Osteocyte (in vitro differentiated cells): ENCODE measurements at regions not wholly inside any gene's neighbourhood (a gene's known extent, or its start where the extent isn't known, plus 50 kb on each side); places are given as distances from the start of the nearest gene placed in this dataset.

Source experiments
- DNase-seq: peaks from one replicate; pipeline ENCODE4 v3.0.0; 2021; ENCODE audit warnings: mixed read lengths; ENCODE audit not compliant: unreplicated experiment; ENCODE audit errors: extremely low spot score
- H3K27ac Mint-ChIP-seq: one replicate; pipeline ENCODE4 v1.8.0; 2021; ENCODE audit warnings: mild to moderate bottlenecking, mixed read lengths; ENCODE audit not compliant: unreplicated experiment
- H3K27me3 Mint-ChIP-seq: one replicate; pipeline ENCODE4 v1.8.0; 2021; ENCODE audit warnings: mixed read lengths; ENCODE audit not compliant: unreplicated experiment
- H3K36me3 Mint-ChIP-seq: one replicate; pipeline ENCODE4 v1.8.0; 2021; ENCODE audit warnings: mixed read lengths; ENCODE audit not compliant: unreplicated experiment
- H3K4me1 Mint-ChIP-seq: one replicate; pipeline ENCODE4 v1.8.0; 2021; ENCODE audit warnings: mixed read lengths; ENCODE audit not compliant: unreplicated experiment
- H3K4me3 Mint-ChIP-seq: one replicate; pipeline ENCODE4 v1.8.0; 2021; ENCODE audit warnings: mild to moderate bottlenecking, moderate library complexity, mixed read lengths; ENCODE audit not compliant: unreplicated experiment
- H3K9me3 Mint-ChIP-seq: one replicate; pipeline ENCODE4 v1.8.0; 2021; ENCODE audit warnings: mixed read lengths; ENCODE audit not compliant: unreplicated experiment
- TF ChIP-seq, protein P1 (sequence below): fragments of 200-600 bp; sonication (generic); IDR thresholded peaks from 2 replicates; pipeline ENCODE4 v1.5.0; 2021; ENCODE audit warnings: antibody characterized with exemption, mild to moderate bottlenecking, moderate library complexity

DNA sequence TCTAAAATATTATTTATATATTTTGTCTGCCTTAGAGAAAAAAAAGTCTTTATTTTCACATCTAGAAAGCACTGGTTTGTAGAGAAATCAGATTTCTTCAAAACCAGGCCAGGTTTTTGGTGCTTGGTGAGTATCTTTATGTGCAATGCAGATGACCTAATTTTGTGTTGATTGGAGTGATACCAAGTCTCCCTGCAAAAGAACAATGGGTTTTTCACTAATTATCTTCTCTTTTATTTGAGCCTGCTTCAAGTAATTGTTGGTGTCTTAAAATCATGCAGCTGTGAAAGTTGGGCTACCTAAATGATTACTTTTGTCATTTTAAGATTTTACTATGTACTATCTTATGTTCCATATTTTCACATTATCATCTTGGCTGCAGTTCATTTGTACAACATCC, 874.7 kb downstream of the TFAP2A start:
- Mint-ChIP-seq H3K27me3 (no peaks in the 10 kb centered on the region), H3K27ac (no peak overlapping the region), H3K4me3 (no peak overlapping the region), H3K36me3 (no peaks in the 10 kb centered on the region), H3K9me3 (no peaks in the 10 kb centered on the region), H3K4me1 (no peaks in the 10 kb centered on the region)
- DNase-seq, result no peak
- TF ChIP-seq, protein P1, sequence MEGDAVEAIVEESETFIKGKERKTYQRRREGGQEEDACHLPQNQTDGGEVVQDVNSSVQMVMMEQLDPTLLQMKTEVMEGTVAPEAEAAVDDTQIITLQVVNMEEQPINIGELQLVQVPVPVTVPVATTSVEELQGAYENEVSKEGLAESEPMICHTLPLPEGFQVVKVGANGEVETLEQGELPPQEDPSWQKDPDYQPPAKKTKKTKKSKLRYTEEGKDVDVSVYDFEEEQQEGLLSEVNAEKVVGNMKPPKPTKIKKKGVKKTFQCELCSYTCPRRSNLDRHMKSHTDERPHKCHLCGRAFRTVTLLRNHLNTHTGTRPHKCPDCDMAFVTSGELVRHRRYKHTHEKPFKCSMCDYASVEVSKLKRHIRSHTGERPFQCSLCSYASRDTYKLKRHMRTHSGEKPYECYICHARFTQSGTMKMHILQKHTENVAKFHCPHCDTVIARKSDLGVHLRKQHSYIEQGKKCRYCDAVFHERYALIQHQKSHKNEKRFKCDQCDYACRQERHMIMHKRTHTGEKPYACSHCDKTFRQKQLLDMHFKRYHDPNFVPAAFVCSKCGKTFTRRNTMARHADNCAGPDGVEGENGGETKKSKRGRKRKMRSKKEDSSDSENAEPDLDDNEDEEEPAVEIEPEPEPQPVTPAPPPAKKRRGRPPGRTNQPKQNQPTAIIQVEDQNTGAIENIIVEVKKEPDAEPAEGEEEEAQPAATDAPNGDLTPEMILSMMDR, result no peak

- no peaks in the 10 kb centered on the region for H3K36me3 Mint-ChIP-seq
- H3K27ac Mint-ChIP-seq, result no peak overlapping the region
- H3K4me1 Mint-ChIP-seq, result peaks cover 1% of the 10 kb centered on the region
- no peaks in the 10 kb centered on the region for H3K9me3 Mint-ChIP-seq
- DNase-seq, result no peak
- H3K4me3 Mint-ChIP-seq, result no peak overlapping the region
- TF ChIP-seq, protein P1, result no peak
- H3K27me3 Mint-ChIP-seq, result no peaks in the 10 kb centered on the region
These were observed 875.6 kb downstream of the TFAP2A start for GRCh38 chr6:9539231-9539755.

DNA sequence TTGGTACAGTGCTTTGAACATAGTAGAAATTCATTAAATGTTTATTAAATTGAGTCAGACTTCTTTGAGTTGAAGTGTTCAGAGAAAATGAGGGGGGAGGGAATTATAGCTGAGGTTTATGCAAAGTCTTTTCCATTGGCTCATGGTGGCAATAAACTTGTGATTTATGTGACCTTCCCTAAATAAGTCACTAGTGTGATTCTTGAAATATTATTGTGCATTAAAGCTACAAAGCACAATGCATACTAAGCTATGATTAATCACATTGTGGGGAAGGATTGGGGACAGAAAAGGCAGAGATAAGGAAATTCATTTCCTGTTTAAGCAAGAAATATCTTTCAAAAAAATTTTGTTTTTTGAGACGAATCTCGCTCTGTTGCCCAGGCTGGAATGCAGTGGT, 877.5 kb downstream of the TFAP2A start:
- Mint-ChIP-seq H3K4me3 (no peak overlapping the region), H3K27me3 (no peaks in the 10 kb centered on the region), H3K4me1 (peaks cover 1% of the 10 kb centered on the region), H3K27ac (no peak overlapping the region), H3K36me3 (no peaks in the 10 kb centered on the region), H3K9me3 (no peaks in the 10 kb centered on the region)
- no peak for DNase-seq
- TF ChIP-seq, protein P1, result no peak

GRCh38 chr6:9535106-9535505, 879.8 kb downstream of the TFAP2A start:
- no peaks in the 10 kb centered on the region for H3K36me3 Mint-ChIP-seq
- no peak for DNase-seq
- peaks cover 1% of the 10 kb centered on the region for H3K4me1 Mint-ChIP-seq
- H3K27me3 Mint-ChIP-seq, result no peaks in the 10 kb centered on the region
- TF ChIP-seq, protein P1, result no peak
- H3K4me3 Mint-ChIP-seq, result no peak overlapping the region
- H3K27ac Mint-ChIP-seq, result no peak overlapping the region
- H3K9me3 Mint-ChIP-seq, result peaks cover 5% of the 10 kb centered on the region

GRCh38 chr6:9532621-9533557, 882.0 kb downstream of the TFAP2A start:
- H3K27ac Mint-ChIP-seq, result no peak overlapping the region
- H3K9me3 Mint-ChIP-seq, result peaks cover 5% of the 10 kb centered on the region
- peaks cover 1% of the 10 kb centered on the region for H3K4me1 Mint-ChIP-seq
- no peak overlapping the region for H3K4me3 Mint-ChIP-seq
- H3K27me3 Mint-ChIP-seq, result no peaks in the 10 kb centered on the region
- no peak for DNase-seq
- TF ChIP-seq, protein P1, result no peak
- H3K36me3 Mint-ChIP-seq, result no peaks in the 10 kb centered on the region
